OCI-LY7 (cell line): ENCODE measurements at regions not wholly inside any gene's neighbourhood (a gene's known extent, or its start where the extent isn't known, plus 50 kb on each side); places are given as distances from the start of the nearest gene placed in this dataset.

Source experiments
- EZH2phosphoT487 ChIP-seq: fragments of 200-600 bp; sonication (generic); IDR thresholded peaks from 2 replicates; pipeline ENCODE4 v1.6.1; 2018; ENCODE audit warnings: low read depth, borderline replicate concordance, mild to moderate bottlenecking, mixed run types, antibody characterized with exemption, low read length, moderate library complexity, mixed read lengths
- TF ChIP-seq, protein P1 (sequence below): fragments of 200-600 bp; sonication (generic); conservative IDR thresholded peaks from 2 replicates; pipeline ENCODE4 v1.5.1; 2014; ENCODE audit warnings: mild to moderate bottlenecking, antibody characterized with exemption, low read length, moderate library complexity, mixed read lengths

DNA sequence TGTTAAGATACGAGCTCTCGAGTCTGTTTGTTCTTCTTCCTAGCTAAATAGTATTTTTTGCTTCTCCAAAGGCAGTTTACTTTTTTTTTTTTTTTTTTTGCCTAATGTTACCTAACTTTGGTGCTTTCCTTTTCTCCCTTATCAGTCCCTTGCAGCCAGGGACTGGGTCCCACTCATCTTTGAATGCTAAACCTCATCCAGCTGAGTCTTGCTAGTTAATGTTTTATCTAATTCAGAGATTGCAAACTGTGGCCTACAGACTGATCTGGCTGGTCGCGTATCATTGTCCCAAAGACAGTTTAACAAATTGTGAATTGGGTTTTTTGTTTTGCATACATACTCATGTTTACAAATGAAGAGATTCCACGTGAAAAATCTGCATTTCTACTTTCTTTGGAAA lies 95.7 kb upstream of the EFNA5 start:
- TF ChIP-seq, protein P1, sequence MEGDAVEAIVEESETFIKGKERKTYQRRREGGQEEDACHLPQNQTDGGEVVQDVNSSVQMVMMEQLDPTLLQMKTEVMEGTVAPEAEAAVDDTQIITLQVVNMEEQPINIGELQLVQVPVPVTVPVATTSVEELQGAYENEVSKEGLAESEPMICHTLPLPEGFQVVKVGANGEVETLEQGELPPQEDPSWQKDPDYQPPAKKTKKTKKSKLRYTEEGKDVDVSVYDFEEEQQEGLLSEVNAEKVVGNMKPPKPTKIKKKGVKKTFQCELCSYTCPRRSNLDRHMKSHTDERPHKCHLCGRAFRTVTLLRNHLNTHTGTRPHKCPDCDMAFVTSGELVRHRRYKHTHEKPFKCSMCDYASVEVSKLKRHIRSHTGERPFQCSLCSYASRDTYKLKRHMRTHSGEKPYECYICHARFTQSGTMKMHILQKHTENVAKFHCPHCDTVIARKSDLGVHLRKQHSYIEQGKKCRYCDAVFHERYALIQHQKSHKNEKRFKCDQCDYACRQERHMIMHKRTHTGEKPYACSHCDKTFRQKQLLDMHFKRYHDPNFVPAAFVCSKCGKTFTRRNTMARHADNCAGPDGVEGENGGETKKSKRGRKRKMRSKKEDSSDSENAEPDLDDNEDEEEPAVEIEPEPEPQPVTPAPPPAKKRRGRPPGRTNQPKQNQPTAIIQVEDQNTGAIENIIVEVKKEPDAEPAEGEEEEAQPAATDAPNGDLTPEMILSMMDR = no peak
- no peak for TF ChIP-seq EZH2phosphoT487
